Upper lobe of right lung (tissue), 1 donor: ENCODE measurements at regions not wholly inside any gene's neighbourhood (a gene's known extent, or its start where the extent isn't known, plus 50 kb on each side); places are given as distances from the start of the nearest gene placed in this dataset.

Experiments used
- ATAC-seq: fragments of 200-7000 bp; cut with Tn5 transposase; one replicate; pipeline ENCODE4 v1.9.1; 2020; ENCODE audit warnings: mild to moderate bottlenecking, moderate library complexity
- DNase-seq: peaks from one replicate; pipeline ENCODE4 v3.0.0-alpha.2; 2020
- H3K27ac ChIP-seq: fragments of 200-600 bp; one replicate; pipeline ENCODE4 v1.8.0; 2022
- H3K27me3 ChIP-seq: fragments of 200-600 bp; one replicate; pipeline ENCODE4 v1.8.0; 2022; ENCODE audit warnings: mild to moderate bottlenecking
- H3K36me3 ChIP-seq: fragments of 200-600 bp; one replicate; pipeline ENCODE4 v1.8.0; 2022
- H3K4me1 ChIP-seq: fragments of 200-600 bp; one replicate; pipeline ENCODE4 v1.8.0; 2022
- H3K4me3 ChIP-seq: fragments of 200-600 bp; one replicate; pipeline ENCODE4 v1.8.0; 2022; ENCODE audit warnings: mild to moderate bottlenecking
- H3K9me3 ChIP-seq: fragments of 200-600 bp; one replicate; pipeline ENCODE4 v1.8.0; 2022
- intact Hi-C: fragments of 100-400 bp; cut with DNase I; formaldehyde crosslinking; loops from one replicate; pipeline ENCODE4 v1.11.0; 2022
- TF ChIP-seq, protein P1 (sequence below): fragments of 200-600 bp; IDR thresholded peaks from one replicate; pipeline ENCODE4 v1.8.0; 2022; ENCODE audit warnings: antibody characterized with exemption
- donor health status: DM: no; HTN: yes; CAD: no; lungs with severe emphysema.

DNA sequence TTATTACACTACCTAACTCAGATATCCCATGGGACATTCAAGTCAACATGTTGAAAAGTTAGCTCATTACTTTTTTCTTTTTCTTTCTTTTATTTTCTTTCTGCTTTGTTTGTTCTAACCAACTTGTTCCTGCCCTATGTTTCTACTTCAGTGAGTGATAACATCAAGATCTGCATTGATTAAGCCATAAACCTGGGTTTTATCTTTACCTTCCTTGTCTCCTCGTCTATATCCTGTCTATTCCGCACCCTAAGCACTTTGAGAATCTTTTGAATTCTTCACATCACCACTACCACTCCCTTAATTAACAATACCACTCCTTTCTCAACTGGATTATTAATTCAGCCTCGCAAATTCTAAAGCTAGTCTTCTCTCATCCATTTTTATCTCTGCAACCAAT lies 81.9 kb upstream of the AVPR1A start:
- Histone ChIP-seq H3K36me3 (no peaks in the 10 kb centered on the region), H3K27ac (no peak overlapping the region), H3K4me3 (no peak overlapping the region), H3K27me3 (no peaks in the 10 kb centered on the region), H3K9me3 (no peaks in the 10 kb centered on the region), H3K4me1 (no peaks in the 10 kb centered on the region)
- TF ChIP-seq, protein P1, sequence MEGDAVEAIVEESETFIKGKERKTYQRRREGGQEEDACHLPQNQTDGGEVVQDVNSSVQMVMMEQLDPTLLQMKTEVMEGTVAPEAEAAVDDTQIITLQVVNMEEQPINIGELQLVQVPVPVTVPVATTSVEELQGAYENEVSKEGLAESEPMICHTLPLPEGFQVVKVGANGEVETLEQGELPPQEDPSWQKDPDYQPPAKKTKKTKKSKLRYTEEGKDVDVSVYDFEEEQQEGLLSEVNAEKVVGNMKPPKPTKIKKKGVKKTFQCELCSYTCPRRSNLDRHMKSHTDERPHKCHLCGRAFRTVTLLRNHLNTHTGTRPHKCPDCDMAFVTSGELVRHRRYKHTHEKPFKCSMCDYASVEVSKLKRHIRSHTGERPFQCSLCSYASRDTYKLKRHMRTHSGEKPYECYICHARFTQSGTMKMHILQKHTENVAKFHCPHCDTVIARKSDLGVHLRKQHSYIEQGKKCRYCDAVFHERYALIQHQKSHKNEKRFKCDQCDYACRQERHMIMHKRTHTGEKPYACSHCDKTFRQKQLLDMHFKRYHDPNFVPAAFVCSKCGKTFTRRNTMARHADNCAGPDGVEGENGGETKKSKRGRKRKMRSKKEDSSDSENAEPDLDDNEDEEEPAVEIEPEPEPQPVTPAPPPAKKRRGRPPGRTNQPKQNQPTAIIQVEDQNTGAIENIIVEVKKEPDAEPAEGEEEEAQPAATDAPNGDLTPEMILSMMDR, result no peak
- intact Hi-C loops, result no loop called here
- no peak for DNase-seq
- no peak for ATAC-seq

DNA sequence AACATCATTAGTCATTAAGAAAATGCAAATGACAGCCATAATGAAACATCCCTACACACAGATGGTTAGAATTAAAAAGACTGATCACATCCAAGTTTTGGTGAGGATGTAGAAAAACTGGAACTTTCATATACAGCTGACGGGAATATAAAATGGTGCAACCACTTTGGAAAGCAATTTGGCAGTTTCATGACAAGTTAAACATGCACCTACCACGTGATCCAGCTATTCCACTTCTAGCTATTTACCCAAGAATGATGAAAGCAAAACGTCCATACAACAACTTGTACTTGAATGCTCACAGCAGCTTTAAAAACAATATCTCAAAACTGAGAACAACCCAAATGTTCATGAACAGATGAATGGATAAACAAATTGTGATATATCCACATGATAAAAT lies 77.9 kb upstream of the AVPR1A start:
- TF ChIP-seq, protein P1, result no peak
- Histone ChIP-seq H3K27ac (no peak overlapping the region), H3K4me3 (no peak overlapping the region), H3K27me3 (no peaks in the 10 kb centered on the region), H3K4me1 (no peaks in the 10 kb centered on the region), H3K36me3 (no peaks in the 10 kb centered on the region), H3K9me3 (no peaks in the 10 kb centered on the region)
- ATAC-seq, result no peak
- no peak for DNase-seq
- intact Hi-C loops, result no loop called here

DNA sequence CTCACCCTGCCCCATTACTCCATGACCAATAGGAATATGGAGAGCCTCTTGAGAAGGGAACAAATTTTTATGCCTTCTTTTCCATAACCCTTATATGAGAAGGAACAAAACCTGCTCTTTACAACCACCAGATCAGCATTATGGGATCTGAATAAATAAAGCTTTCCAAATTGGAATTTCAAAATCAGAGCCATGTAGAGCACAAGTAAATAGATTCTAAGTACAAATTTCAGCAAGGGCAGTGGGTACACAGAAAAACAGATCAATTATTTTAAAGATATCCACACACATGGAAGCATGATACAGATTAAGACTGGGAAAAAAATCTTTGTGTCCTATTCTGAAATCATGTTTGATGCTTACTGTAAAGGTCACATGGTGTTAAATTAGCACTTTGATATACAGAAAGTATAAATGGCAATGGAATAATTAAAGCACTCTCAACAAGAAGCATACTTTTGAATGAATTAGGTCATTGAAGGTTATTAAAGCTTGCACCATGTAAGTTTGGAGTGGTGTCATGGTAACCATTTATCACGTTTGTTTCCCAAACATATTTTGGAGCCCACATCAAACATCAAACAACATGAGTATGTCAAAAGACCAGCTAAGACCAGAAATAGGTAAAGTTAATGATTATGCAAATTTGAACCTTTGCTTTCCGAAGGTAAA lies 75.9 kb upstream of the AVPR1A start:
- ATAC-seq, result no peak
- intact Hi-C loops, result no loop called here

DNA sequence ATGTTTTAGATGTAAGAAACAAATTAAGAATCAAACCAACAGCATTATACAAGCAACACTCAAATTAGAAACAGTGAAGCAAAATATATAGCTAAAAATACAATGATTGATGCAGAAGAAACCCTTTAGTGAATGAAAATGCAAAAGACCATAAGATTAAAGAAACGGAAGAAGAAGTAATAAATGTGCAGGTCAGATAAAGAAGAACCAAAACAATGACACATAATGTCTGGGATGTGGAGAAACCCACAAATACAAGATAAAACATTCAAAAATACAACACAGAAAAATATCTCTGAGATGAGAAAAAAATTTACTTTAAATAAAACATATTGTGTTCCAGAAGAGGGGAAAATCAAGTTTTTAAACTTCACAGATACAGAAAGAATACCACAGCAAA lies 73.4 kb upstream of the AVPR1A start:
- TF ChIP-seq, protein P1, result no peak
- no peaks in the 10 kb centered on the region for H3K9me3 ChIP-seq
- H3K4me3 ChIP-seq, result no peak overlapping the region
- H3K27ac ChIP-seq, result no peak overlapping the region
- no peaks in the 10 kb centered on the region for H3K27me3 ChIP-seq
- DNase-seq, result no peak
- ATAC-seq, result no peak
- intact Hi-C loops, result no loop called here
- H3K36me3 ChIP-seq, result no peaks in the 10 kb centered on the region
- H3K4me1 ChIP-seq, result no peaks in the 10 kb centered on the region

More for the DNA sequence above, 75.9 kb upstream of the AVPR1A start:
- Histone ChIP-seq H3K4me3 (no peak overlapping the region), H3K27me3 (no peaks in the 10 kb centered on the region), H3K4me1 (no peaks in the 10 kb centered on the region), H3K27ac (no peak overlapping the region), H3K9me3 (no peaks in the 10 kb centered on the region), H3K36me3 (no peaks in the 10 kb centered on the region)
- no peak for DNase-seq
- TF ChIP-seq, protein P1, result no peak

DNA sequence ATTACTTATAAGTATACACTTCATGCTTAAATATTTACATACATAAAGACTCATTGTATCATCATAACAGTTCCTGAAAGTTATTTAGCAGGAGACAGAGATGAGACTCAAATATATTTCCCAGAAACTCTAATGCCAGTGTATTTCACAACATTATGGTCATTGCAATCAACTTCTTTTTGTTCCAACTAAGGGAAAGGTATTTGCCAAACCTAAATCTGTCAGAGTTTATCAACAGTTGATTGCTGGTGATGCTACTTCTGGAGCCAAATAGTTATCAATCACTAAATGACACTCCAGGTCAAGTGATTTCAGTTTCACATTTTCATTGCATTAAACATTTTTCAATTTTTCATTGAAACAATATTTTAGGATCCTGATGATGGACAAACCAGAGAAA lies 72.1 kb upstream of the AVPR1A start:
- Histone ChIP-seq H3K4me3 (no peak overlapping the region), H3K27ac (no peak overlapping the region), H3K9me3 (no peaks in the 10 kb centered on the region), H3K36me3 (no peaks in the 10 kb centered on the region), H3K27me3 (no peaks in the 10 kb centered on the region), H3K4me1 (no peaks in the 10 kb centered on the region)
- TF ChIP-seq, protein P1, result no peak
- DNase-seq (no peak), ATAC-seq (no peak)
- intact Hi-C loops, result no loop called here

DNA sequence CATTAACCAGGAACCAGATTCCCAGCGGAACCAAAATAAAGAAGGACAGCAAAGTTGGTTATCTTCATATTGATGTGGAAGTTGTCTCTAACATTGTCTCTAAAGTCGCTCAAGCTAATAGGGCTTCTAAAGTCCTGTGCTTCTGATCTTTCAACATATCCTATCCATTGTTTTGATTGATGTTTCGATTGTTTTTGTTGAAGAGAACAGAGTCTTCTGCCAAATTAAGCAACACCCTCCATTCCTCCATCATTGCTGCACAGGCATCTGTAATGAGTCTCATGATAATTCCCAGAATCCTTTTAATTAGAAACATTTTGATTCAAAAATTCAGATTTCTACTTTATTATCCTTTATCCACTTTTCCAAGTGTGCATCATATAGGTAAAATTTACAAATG lies 71.6 kb upstream of the AVPR1A start:
- H3K27me3 ChIP-seq, result no peaks in the 10 kb centered on the region
- ATAC-seq, result no peak
- H3K4me3 ChIP-seq, result no peak overlapping the region
- intact Hi-C loops, result no loop called here
- no peak for DNase-seq
- H3K4me1 ChIP-seq, result no peaks in the 10 kb centered on the region
- no peak overlapping the region for H3K27ac ChIP-seq
- H3K9me3 ChIP-seq, result no peaks in the 10 kb centered on the region
- TF ChIP-seq, protein P1, result no peak
- H3K36me3 ChIP-seq, result no peaks in the 10 kb centered on the region
